ENCODE measurements at regions not wholly inside any gene's neighbourhood (a gene's known extent, or its start where the extent isn't known, plus 50 kb on each side); places are given as distances from the start of the nearest gene placed in this dataset.

DNA sequence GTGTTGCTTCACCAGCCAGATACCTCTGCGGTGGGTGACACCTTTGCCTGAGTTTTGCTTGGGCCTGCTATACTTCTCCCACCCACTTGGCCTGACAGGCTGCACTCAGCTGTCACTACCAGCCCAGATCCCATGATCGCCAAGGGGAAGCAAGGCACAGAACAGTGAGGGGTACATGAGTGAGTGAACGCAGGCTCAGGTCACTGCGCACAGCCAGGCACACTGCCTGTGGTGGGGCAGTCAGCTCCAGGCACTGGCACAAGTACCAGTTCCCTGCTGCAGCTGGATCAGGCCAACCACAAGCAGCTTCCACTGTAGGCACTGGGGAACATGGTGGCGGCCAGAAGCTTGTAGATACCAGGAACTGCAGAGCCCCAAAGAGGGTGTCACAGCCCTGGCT is 441.9 kb upstream of the GRM3 start:
- Mint-ChIP-seq H3K4me3 (no peak overlapping the region), H3K27ac (no peak overlapping the region), H3K9me3 (peaks cover 1% of the 10 kb centered on the region), H3K4me1 (ENCODE audit: low read depth) (no peaks in the 10 kb centered on the region), H3K27me3 (no peaks in the 10 kb centered on the region), H3K36me3 (ENCODE audit: low read depth) (no peaks in the 10 kb centered on the region)
- Histone ChIP-seq H3K36me3 (ENCODE audit: insufficient read depth, low read length) (no peaks in the 10 kb centered on the region), H3K4me1 (ENCODE audit: insufficient read depth, low read length) (no peaks in the 10 kb centered on the region), H3K4me3 (ENCODE audit: low read length) (no peak overlapping the region), H3K27me3 (ENCODE audit: control insufficient read depth in 1 of 2, insufficient read depth in 2 of 2, low read length in 2 of 2) (no peaks in the 10 kb centered on the region), H3K9me3 (ENCODE audit: control insufficient read depth in 1 of 2, insufficient read depth in 1 of 2, low read length in 2 of 2) (peaks cover 8 to 14% of the 10 kb centered on the region in 2 experiments), H3K27ac (ENCODE audit: low read depth in 1 of 2, low read length in 2 of 2) (no peak overlapping the region)
- TF ChIP-seq, protein P1, sequence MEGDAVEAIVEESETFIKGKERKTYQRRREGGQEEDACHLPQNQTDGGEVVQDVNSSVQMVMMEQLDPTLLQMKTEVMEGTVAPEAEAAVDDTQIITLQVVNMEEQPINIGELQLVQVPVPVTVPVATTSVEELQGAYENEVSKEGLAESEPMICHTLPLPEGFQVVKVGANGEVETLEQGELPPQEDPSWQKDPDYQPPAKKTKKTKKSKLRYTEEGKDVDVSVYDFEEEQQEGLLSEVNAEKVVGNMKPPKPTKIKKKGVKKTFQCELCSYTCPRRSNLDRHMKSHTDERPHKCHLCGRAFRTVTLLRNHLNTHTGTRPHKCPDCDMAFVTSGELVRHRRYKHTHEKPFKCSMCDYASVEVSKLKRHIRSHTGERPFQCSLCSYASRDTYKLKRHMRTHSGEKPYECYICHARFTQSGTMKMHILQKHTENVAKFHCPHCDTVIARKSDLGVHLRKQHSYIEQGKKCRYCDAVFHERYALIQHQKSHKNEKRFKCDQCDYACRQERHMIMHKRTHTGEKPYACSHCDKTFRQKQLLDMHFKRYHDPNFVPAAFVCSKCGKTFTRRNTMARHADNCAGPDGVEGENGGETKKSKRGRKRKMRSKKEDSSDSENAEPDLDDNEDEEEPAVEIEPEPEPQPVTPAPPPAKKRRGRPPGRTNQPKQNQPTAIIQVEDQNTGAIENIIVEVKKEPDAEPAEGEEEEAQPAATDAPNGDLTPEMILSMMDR (IDR thresholded peaks at IDR 0.05): no peak
- DNase-seq (no peak), ATAC-seq (ENCODE audit: poor library complexity) (no peak)
- CTCF ChIA-PET: no interaction called here
- intact Hi-C loops (cut with DNase I, micrococcal nuclease): no loop called here
- POLR2A ChIA-PET: no interaction called here

DNA sequence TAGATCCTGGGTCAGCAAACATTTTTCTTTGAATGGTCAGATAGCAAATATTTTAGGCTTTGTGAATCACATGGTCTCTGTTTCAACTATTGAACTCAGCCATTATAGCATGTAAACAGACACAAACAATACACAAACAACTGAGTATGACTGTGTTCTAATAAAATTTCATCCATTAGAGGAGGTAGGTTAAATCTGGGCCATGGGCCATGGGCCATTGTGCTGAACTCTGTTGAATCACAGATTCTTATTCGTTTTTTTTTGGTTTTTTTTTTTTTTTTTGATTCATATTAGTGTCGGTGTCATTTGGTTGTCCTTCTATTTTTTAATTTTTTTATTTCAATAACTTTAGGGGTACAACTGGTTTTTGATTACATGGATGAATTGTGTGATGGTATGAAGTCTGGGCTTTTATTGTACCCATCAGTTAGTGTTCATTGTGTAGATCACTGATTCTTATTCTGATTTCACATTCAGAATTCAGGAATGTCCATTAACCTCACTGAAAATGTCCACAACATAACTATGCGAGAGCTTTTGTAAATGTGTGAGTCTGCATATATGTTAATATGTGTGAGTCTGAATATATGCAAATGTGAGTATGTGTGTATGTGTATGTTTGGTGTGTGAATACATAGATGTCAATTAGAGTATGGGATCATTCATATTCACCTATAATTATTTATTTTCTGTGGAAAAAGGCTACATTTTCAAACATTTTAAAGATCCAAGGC is 443.7 kb upstream of the GRM3 start:
- ATAC-seq (ENCODE audit: poor library complexity): no peak
- no peak overlapping the region for H3K27ac Mint-ChIP-seq
- H3K4me3 Mint-ChIP-seq: no peak overlapping the region
- H3K27me3 ChIP-seq (ENCODE audit: control insufficient read depth in 1 of 2, insufficient read depth in 2 of 2, low read length in 2 of 2): no peaks in the 10 kb centered on the region
- no peak for DNase-seq
- H3K4me1 ChIP-seq (ENCODE audit: insufficient read depth, low read length): no peaks in the 10 kb centered on the region
- peaks cover 6% of the 10 kb centered on the region for H3K9me3 Mint-ChIP-seq
- no peaks in the 10 kb centered on the region for H3K27me3 Mint-ChIP-seq
- no peak overlapping the region for H3K27ac ChIP-seq (ENCODE audit: low read depth in 1 of 2, low read length in 2 of 2)
- ChIA-PET CTCF (no interaction called here), POLR2A (no interaction called here)
- no peaks in the 10 kb centered on the region for H3K36me3 Mint-ChIP-seq (ENCODE audit: low read depth)
- H3K9me3 ChIP-seq (ENCODE audit: control insufficient read depth in 1 of 2, insufficient read depth in 1 of 2, low read length in 2 of 2): peaks cover 8 to 14% of the 10 kb centered on the region in 2 experiments
- TF ChIP-seq, protein P1 (IDR thresholded peaks at IDR 0.05): no peak
- H3K4me1 Mint-ChIP-seq (ENCODE audit: low read depth): no peaks in the 10 kb centered on the region
- H3K36me3 ChIP-seq (ENCODE audit: insufficient read depth, low read length): no peaks in the 10 kb centered on the region
- intact Hi-C loops (cut with DNase I, micrococcal nuclease): no loop called here
- no peak overlapping the region for H3K4me3 ChIP-seq (ENCODE audit: low read length)

DNA sequence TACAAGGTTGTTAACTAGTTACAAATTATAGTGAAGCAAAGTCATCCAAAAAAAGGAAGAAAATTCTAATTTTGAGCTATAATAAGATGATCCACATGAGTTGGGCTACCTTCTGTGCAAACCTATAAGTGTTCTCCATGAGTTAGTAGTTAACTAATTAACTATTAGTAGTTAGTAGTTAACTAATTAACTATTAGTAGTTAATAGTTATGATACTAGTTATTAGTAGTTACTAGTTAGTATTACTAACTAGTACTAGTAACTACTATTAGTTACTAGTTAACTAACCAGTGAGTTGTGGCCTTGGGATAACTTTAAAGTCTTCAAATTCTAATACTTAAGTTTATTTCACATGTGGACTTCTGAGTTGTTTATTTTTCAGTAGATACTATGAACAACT is 453.4 kb upstream of the GRM3 start:
- Histone ChIP-seq H3K9me3 (ENCODE audit: control insufficient read depth in 1 of 2, insufficient read depth in 1 of 2, low read length in 2 of 2) (peaks cover 0 to 10% of the 10 kb centered on the region in 2 experiments), H3K27me3 (ENCODE audit: control insufficient read depth in 1 of 2, insufficient read depth in 2 of 2, low read length in 2 of 2) (no peaks in the 10 kb centered on the region), H3K4me3 (ENCODE audit: low read length) (no peak overlapping the region), H3K36me3 (ENCODE audit: insufficient read depth, low read length) (no peaks in the 10 kb centered on the region), H3K27ac (ENCODE audit: low read depth in 1 of 2, low read length in 2 of 2) (no peak overlapping the region), H3K4me1 (ENCODE audit: insufficient read depth, low read length) (no peaks in the 10 kb centered on the region)
- Mint-ChIP-seq H3K4me1 (ENCODE audit: low read depth) (no peaks in the 10 kb centered on the region), H3K4me3 (no peak overlapping the region), H3K36me3 (ENCODE audit: low read depth) (no peaks in the 10 kb centered on the region), H3K27me3 (no peaks in the 10 kb centered on the region), H3K27ac (no peak overlapping the region), H3K9me3 (peaks cover 5% of the 10 kb centered on the region)
- TF ChIP-seq, protein P1 (IDR thresholded peaks at IDR 0.05): no peak
- intact Hi-C loops (cut with DNase I, micrococcal nuclease): no loop called here
- ChIA-PET POLR2A (no interaction called here), CTCF (no interaction called here)
- no peak for ATAC-seq (ENCODE audit: poor library complexity)
- DNase-seq: no peak

Measured in CD4-positive, alpha-beta T cell (primary cell).